Endothelial cell of umbilical vein (primary cell): ENCODE measurements at regions not wholly inside any gene's neighbourhood (a gene's known extent, or its start where the extent isn't known, plus 50 kb on each side); places are given as distances from the start of the nearest gene placed in this dataset.

Experiments used
- BruUV-seq: library from RNA; stranded (reverse); fragments of 400-500 nt; replicated peaks from 2 replicates; lab custom pipeline; 2021; lab: Mats Ljungman, UMichigan
- CTCF ChIA-PET: fragments of 300-600, 350-600 bp; sonication (Branson Sonifier 250); formaldehyde crosslinking; loops from one replicate; lab custom pipeline; 2021; ENCODE audit warnings: antibody characterized with exemption, inconsistent platforms; lab: Charles Lee
- POLR2A ChIA-PET: fragments of 300-600, 350-600 bp; sonication (Branson Sonifier 250); formaldehyde crosslinking; loops from one replicate; lab custom pipeline; 2021; ENCODE audit warnings: antibody characterized with exemption, inconsistent platforms; lab: Charles Lee
- DNase-seq: peaks from one replicate; pipeline ENCODE4 v3.0.0-alpha.2; 2011; ENCODE audit warnings: low read depth, low spot score
- FAIRE-seq: peaks from 2 replicates; lab custom pipeline; 2011; peaks lifted over from hg19 to GRCh38; lab: Jason Lieb, UNC
- H2AFZ ChIP-seq: 2 replicates; pipeline ENCODE4 v1.6.0; 2012; ENCODE audit warnings: low read depth, low read length, control low read depth, inconsistent platforms
- H3K27ac ChIP-seq: 2 replicates; pipeline ENCODE4 v1.5.1; 2011; ENCODE audit warnings: low read depth, mild to moderate bottlenecking, control low read depth, low read length, moderate library complexity; ENCODE audit not compliant: insufficient read depth
- H3K27me3 ChIP-seq, 2 experiments: 2 replicates each; pipeline versions ENCODE4 v1.6.0 to v1.6.1; 2011; ENCODE audit warnings: low read length in 2 of 2, mixed read lengths in 1 of 2; ENCODE audit not compliant: control insufficient read depth in 2 of 2, insufficient read depth in 2 of 2
- H3K36me3 ChIP-seq, 2 experiments: 2 replicates in 1 of 2; 3 replicates in 1 of 2; pipeline ENCODE4 v1.5.1; 2011; ENCODE audit warnings: low read length in 2 of 2, mild to moderate bottlenecking in 1 of 2, moderate library complexity in 1 of 2; ENCODE audit not compliant: control insufficient read depth in 2 of 2, insufficient read depth in 2 of 2; ENCODE audit errors: extremely low read depth in 1 of 2
- H3K4me1 ChIP-seq: 3 replicates; pipeline ENCODE4 v1.5.1; 2011; ENCODE audit warnings: mild to moderate bottlenecking, low read length; ENCODE audit not compliant: control insufficient read depth, insufficient read depth; ENCODE audit errors: extremely low read depth
- H3K4me2 ChIP-seq: 2 replicates; pipeline ENCODE4 v1.6.1; 2011; ENCODE audit warnings: low read length, control low read depth, mixed read lengths; ENCODE audit not compliant: insufficient read depth
- H3K4me3 ChIP-seq, 3 experiments: fragments of 200-600 bp in 1 of 3; sonication (generic), shearing (Covaris generic) in 1 of 3; replicated peaks in 1 of 3; 2 replicates each; pipeline ENCODE4 v1.5.1; 2011 to 2016; ENCODE audit warnings: control low read depth in 3 of 3, low read length in 3 of 3, mild to moderate bottlenecking in 2 of 3, inconsistent platforms in 1 of 3, low read depth in 1 of 3, moderate library complexity in 1 of 3; ENCODE audit not compliant: insufficient read depth in 1 of 3
- H3K79me2 ChIP-seq: 2 replicates; pipeline ENCODE4 v1.6.0; 2012; ENCODE audit warnings: low read length, inconsistent platforms; ENCODE audit not compliant: control insufficient read depth, insufficient read depth
- H3K9ac ChIP-seq: replicated peaks from 2 replicates; pipeline ENCODE3; 2011; ENCODE audit warnings: low read length, control low read depth; ENCODE audit not compliant: insufficient read depth; ENCODE audit errors: extremely low read depth
- H3K9me1 ChIP-seq: replicated peaks from 3 replicates; pipeline ENCODE4 v1.6.0; 2011; ENCODE audit warnings: mild to moderate bottlenecking, low read length; ENCODE audit not compliant: control insufficient read depth, insufficient read depth; ENCODE audit errors: extremely low read depth
- H3K9me3 ChIP-seq: replicated peaks from 2 replicates; pipeline ENCODE4 v1.5.1; 2012; ENCODE audit warnings: low read length, inconsistent platforms; ENCODE audit not compliant: control insufficient read depth, insufficient read depth
- H4K20me1 ChIP-seq: replicated peaks from 2 replicates; pipeline ENCODE3; 2011; ENCODE audit warnings: mild to moderate bottlenecking, low read length; ENCODE audit not compliant: control insufficient read depth, insufficient read depth; ENCODE audit errors: extremely low read depth
- EZH2 ChIP-seq: IDR thresholded peaks from 2 replicates; pipeline ENCODE4 v1.6.1; 2012; ENCODE audit warnings: borderline replicate concordance, low read depth, mild to moderate bottlenecking, moderate library complexity, low read length, inconsistent platforms; ENCODE audit not compliant: severe bottlenecking
- FOS ChIP-seq: IDR thresholded peaks from 2 replicates; pipeline ENCODE4 v1.6.1; 2011; ENCODE audit warnings: mild to moderate bottlenecking, low read length, moderate library complexity, borderline replicate concordance; ENCODE audit not compliant: insufficient read depth
- GATA2 ChIP-seq: IDR thresholded peaks from 2 replicates; pipeline ENCODE4 v1.7.0; 2011; ENCODE audit warnings: low read depth, mild to moderate bottlenecking, moderate library complexity, mixed read lengths, low read length; ENCODE audit not compliant: insufficient read length, insufficient read depth
- JUN ChIP-seq: IDR thresholded peaks from 2 replicates; pipeline ENCODE4 v1.6.1; 2011; ENCODE audit warnings: borderline replicate concordance, low read depth; ENCODE audit not compliant: insufficient read length, insufficient read depth
- MYC ChIP-seq: IDR thresholded peaks from one replicate; pipeline ENCODE4 v1.6.1; 2011; ENCODE audit warnings: mild to moderate bottlenecking, low read depth, low read length
- POLR2A ChIP-seq: IDR thresholded peaks from 2 replicates; pipeline ENCODE4 v1.6.1; 2012; ENCODE audit warnings: low read depth, mild to moderate bottlenecking, control low read depth, low read length
- POLR2AphosphoS5 ChIP-seq: IDR thresholded peaks from 2 replicates; pipeline ENCODE4 v1.6.1; 2012; ENCODE audit warnings: low read depth, mild to moderate bottlenecking, control low read depth, low read length, moderate library complexity; ENCODE audit not compliant: insufficient read depth
- dilution Hi-C: fragments of 300-500 bp; cut with MboI; formaldehyde crosslinking; loops from one replicate; pipeline ENCODE4 v1.15.0; 2019; ENCODE audit warnings: low sequenced_read_pairs; ENCODE audit not compliant: extremely low pct_ligation_motif_present
- intact Hi-C: fragments of 100-400 bp; cut with micrococcal nuclease; formaldehyde crosslinking; loops from one replicate; pipeline ENCODE4 v1.10.0; 2022
- TF ChIP-seq, protein P1 (sequence below), 2 donors: IDR thresholded peaks; 1 replicate in 1 of 2; 2 replicates in 1 of 2; pipeline ENCODE4 v1.5.1; 2011; ENCODE audit warnings: low read length in 2 of 2, mild to moderate bottlenecking in 2 of 2, moderate library complexity in 2 of 2, control low read depth in 1 of 2, inconsistent platforms in 1 of 2, low read depth in 1 of 2; ENCODE audit not compliant: insufficient read depth in 1 of 2; ENCODE audit errors: extremely low read depth in 1 of 2
- TF ChIP-seq, protein P2 (sequence below): IDR thresholded peaks from 2 replicates; pipeline ENCODE4 v1.6.1; 2011; ENCODE audit not compliant: insufficient read depth, insufficient read length

DNA sequence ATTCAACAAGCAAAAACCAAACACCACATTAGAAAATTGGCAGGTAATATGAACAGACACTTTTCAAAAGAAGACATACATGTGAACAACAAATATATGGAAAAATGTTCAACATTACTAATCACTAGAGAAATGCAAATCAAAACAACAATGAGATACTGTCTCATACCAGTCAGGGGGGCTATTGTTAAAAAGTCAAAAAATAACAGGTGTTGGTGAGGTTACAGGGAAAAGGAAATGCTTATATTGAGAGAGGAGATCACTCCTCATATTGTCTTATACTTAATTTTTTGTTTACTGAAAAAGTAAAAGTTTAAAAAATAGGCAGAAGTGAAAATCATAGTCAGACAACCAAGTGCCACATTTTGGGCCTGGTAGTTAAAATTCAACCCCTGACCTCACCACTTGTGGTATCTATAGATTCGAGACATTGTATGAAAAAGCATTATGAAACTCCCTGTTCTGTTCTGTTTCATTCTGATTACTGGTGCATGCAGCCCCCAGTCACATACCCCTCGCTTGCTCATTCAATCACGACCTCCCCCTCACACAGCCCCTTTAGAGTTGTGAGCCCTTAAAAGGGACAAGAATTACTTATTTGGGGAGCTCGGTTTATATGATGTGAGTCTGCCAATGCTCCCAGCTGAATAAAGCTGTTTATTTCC is 153.7 kb upstream of the FGF16 start:
- dilution Hi-C loops = no loop called here
- Histone ChIP-seq H3K9ac (no peak overlapping the region), H3K9me1 (no peaks in the 10 kb centered on the region), H3K4me2 (no peak overlapping the region), H2AFZ (no peak overlapping the region), H3K4me1 (no peaks in the 10 kb centered on the region), H3K79me2 (no peaks in the 10 kb centered on the region), H3K27ac (no peak overlapping the region), H4K20me1 (no peaks in the 10 kb centered on the region), H3K27me3 (no peaks in the 10 kb centered on the region), H3K9me3 (no peaks in the 10 kb centered on the region), H3K36me3 (no peaks in the 10 kb centered on the region), H3K4me3 (no peak overlapping the region)
- ChIA-PET CTCF (no interaction called here), POLR2A (no interaction called here)
- intact Hi-C loops = no loop called here
- DNase-seq (no peak), FAIRE-seq (no peak)
- TF ChIP-seq JUN (no peak), POLR2AphosphoS5 (no peak), POLR2A (no peak), MYC (no peak), EZH2 (no peak), GATA2 (no peak), FOS (no peak)
- TF ChIP-seq, protein P1, sequence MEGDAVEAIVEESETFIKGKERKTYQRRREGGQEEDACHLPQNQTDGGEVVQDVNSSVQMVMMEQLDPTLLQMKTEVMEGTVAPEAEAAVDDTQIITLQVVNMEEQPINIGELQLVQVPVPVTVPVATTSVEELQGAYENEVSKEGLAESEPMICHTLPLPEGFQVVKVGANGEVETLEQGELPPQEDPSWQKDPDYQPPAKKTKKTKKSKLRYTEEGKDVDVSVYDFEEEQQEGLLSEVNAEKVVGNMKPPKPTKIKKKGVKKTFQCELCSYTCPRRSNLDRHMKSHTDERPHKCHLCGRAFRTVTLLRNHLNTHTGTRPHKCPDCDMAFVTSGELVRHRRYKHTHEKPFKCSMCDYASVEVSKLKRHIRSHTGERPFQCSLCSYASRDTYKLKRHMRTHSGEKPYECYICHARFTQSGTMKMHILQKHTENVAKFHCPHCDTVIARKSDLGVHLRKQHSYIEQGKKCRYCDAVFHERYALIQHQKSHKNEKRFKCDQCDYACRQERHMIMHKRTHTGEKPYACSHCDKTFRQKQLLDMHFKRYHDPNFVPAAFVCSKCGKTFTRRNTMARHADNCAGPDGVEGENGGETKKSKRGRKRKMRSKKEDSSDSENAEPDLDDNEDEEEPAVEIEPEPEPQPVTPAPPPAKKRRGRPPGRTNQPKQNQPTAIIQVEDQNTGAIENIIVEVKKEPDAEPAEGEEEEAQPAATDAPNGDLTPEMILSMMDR (IDR thresholded peaks at IDR 0.05; ENCODE audit: extremely low read depth in 1 of 2, insufficient read depth in 1 of 2, low read depth in 1 of 2, low read length in 2 of 2) = no peak
- TF ChIP-seq, protein P2, sequence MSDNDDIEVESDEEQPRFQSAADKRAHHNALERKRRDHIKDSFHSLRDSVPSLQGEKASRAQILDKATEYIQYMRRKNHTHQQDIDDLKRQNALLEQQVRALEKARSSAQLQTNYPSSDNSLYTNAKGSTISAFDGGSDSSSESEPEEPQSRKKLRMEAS = no peak
- no TSS peak for BruUV-seq
